Breast epithelium (tissue), 4 donors: ENCODE measurements at regions not wholly inside any gene's neighbourhood (a gene's known extent, or its start where the extent isn't known, plus 50 kb on each side); places are given as distances from the start of the nearest gene placed in this dataset.

ENCODE experiments used
- DNase-seq, 2 donors: peaks; one replicate each; pipeline ENCODE4 v3.0.0-alpha.2; 2019; ENCODE audit warnings: low spot score in 2 of 2
- H3K27ac ChIP-seq, 2 donors: fragments of 200-600 bp; sonication (generic) in 1 of 2; one replicate each; pipeline ENCODE4 v1.5.1; 2016 to 2019; ENCODE audit warnings: mild to moderate bottlenecking in 1 of 2
- H3K27me3 ChIP-seq, 2 donors: fragments of 200-600 bp; sonication (generic) in 1 of 2; one replicate each; pipeline versions ENCODE4 v1.5.1 to v1.6.0; 2017 to 2019; ENCODE audit warnings: control low read depth in 1 of 2, mild to moderate bottlenecking in 1 of 2
- H3K36me3 ChIP-seq: fragments of 200-600 bp; one replicate; pipeline ENCODE4 v1.5.1; 2019
- H3K4me1 ChIP-seq, 2 donors: fragments of 200-600 bp; sonication (generic); one replicate each; pipeline ENCODE4 v1.5.1; 2016 to 2019; ENCODE audit warnings: control low read depth in 1 of 2
- H3K4me3 ChIP-seq, 3 donors: fragments of 200-600 bp; sonication (generic); 1 replicate in 2 of 3; 2 replicates in 1 of 3; pipeline ENCODE4 v1.5.1; 2016 to 2019; ENCODE audit warnings: mild to moderate bottlenecking in 3 of 3, moderate library complexity in 2 of 3
- H3K9me3 ChIP-seq, 2 donors: fragments of 200-600 bp; sonication (generic) in 1 of 2; one replicate each; pipeline ENCODE4 v1.5.1; 2016 to 2019; ENCODE audit warnings: control low read depth in 1 of 2
- CTCF ChIP-seq, 3 donors: fragments of 450-650 bp; IDR thresholded peaks; one replicate each; pipeline ENCODE4 v1.5.1; 2016 to 2017; ENCODE audit warnings: antibody characterized with exemption in 3 of 3, mild to moderate bottlenecking in 3 of 3, moderate library complexity in 3 of 3
- POLR2A ChIP-seq: fragments of 450-650 bp; IDR thresholded peaks from one replicate; pipeline ENCODE4 v1.6.1; 2016; ENCODE audit warnings: antibody characterized with exemption, mild to moderate bottlenecking, moderate library complexity
- POLR2AphosphoS5 ChIP-seq, 3 donors: sonication (generic); formaldehyde crosslinking; IDR thresholded peaks; one replicate each; pipeline ENCODE4 v1.6.1; 2017; ENCODE audit warnings: antibody characterized with exemption in 3 of 3
- intact Hi-C: fragments of 100-400 bp; cut with DNase I; formaldehyde crosslinking; loops from one replicate; pipeline ENCODE4 v1.15.1; 2023; ENCODE audit warnings: low total_unique reads

GRCh38 chr6:66689608-66690007 is 982.6 kb upstream of the EYS start:
- H3K4me1 ChIP-seq, result no peaks in the 10 kb centered on the region
- no peaks in the 10 kb centered on the region for H3K9me3 ChIP-seq
- no peaks in the 10 kb centered on the region for H3K36me3 ChIP-seq
- H3K27ac ChIP-seq, result no peak overlapping the region
- intact Hi-C loops, result no loop called here
- TF ChIP-seq POLR2AphosphoS5 (IDR thresholded peaks at IDR 0.05), result no peak
- TF ChIP-seq POLR2A, result no peak
- no peak for TF ChIP-seq CTCF (IDR thresholded peaks at IDR 0.05)
- no peak overlapping the region for H3K4me3 ChIP-seq
- no peaks in the 10 kb centered on the region for H3K27me3 ChIP-seq
- no peak for DNase-seq

DNA sequence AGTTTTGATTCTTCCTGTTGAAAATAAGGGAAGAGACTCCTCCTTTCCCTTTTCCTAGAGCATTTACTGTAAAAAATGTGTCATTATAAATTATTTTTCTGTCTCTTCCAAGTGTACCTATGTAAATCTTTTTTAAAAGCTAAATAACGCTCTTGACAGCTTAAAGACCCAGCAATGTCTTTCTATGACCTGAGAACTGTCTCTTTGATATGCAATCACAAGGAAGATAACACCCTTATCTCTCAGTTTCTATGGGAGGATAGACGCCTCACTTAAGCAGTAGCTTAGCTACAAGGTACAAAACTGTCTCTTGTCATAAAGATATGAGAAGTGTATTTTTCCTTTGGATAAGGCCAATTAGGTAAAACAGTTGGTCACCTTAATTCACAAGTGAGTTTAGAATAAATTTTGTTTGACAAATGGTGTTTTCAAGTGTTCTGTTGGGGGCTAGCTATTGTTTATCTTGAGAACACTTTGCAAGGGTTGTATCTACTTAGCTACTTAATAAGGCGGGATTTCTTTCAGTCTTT is 980.6 kb upstream of the EYS start:
- Histone ChIP-seq H3K4me1 (no peaks in the 10 kb centered on the region), H3K36me3 (no peaks in the 10 kb centered on the region), H3K27ac (no peak overlapping the region), H3K9me3 (no peaks in the 10 kb centered on the region), H3K27me3 (no peaks in the 10 kb centered on the region), H3K4me3 (no peak overlapping the region)
- TF ChIP-seq POLR2AphosphoS5 (IDR thresholded peaks at IDR 0.05), result no peak
- TF ChIP-seq POLR2A, result no peak
- TF ChIP-seq CTCF (IDR thresholded peaks at IDR 0.05), result no peak
- intact Hi-C loops, result no loop called here
- no peak for DNase-seq

DNA sequence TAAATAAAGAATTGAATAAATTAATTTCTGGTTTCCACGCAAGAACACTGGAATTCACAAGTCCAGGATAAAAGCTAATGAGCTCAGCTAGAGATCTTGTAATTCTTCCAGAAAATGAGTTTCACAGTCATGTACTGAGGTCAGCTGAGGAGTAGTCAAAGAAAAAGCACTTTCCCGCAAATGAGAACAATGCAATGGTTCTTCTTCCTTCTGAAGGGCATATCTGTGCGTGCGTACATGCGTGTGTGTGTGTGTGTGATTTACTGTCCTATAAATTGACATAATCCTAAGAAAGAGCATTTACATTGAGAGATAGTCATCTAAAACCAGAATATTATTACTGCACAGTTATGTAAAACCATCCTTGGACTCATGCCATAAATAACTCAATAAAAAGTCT is 968.9 kb upstream of the EYS start:
- Histone ChIP-seq H3K9me3 (no peaks in the 10 kb centered on the region), H3K27me3 (no peaks in the 10 kb centered on the region), H3K4me1 (no peaks in the 10 kb centered on the region), H3K27ac (no peak overlapping the region), H3K36me3 (no peaks in the 10 kb centered on the region), H3K4me3 (no peak overlapping the region)
- TF ChIP-seq CTCF (IDR thresholded peaks at IDR 0.05) (no peak), POLR2AphosphoS5 (IDR thresholded peaks at IDR 0.05) (no peak), POLR2A (no peak)
- intact Hi-C loops, result no loop called here
- DNase-seq, result no peak

GRCh38 chr6:66664112-66664511 is 957.1 kb upstream of the EYS start:
- DNase-seq, result no peak
- no peak overlapping the region for H3K27ac ChIP-seq
- H3K4me1 ChIP-seq, result no peaks in the 10 kb centered on the region
- no peaks in the 10 kb centered on the region for H3K9me3 ChIP-seq
- no peaks in the 10 kb centered on the region for H3K27me3 ChIP-seq
- H3K4me3 ChIP-seq, result no peak overlapping the region
- H3K36me3 ChIP-seq, result no peaks in the 10 kb centered on the region
- no peak for TF ChIP-seq CTCF (IDR thresholded peaks at IDR 0.05)
- TF ChIP-seq POLR2AphosphoS5 (IDR thresholded peaks at IDR 0.05), result no peak
- no peak for TF ChIP-seq POLR2A
- intact Hi-C loops, result no loop called here

DNA sequence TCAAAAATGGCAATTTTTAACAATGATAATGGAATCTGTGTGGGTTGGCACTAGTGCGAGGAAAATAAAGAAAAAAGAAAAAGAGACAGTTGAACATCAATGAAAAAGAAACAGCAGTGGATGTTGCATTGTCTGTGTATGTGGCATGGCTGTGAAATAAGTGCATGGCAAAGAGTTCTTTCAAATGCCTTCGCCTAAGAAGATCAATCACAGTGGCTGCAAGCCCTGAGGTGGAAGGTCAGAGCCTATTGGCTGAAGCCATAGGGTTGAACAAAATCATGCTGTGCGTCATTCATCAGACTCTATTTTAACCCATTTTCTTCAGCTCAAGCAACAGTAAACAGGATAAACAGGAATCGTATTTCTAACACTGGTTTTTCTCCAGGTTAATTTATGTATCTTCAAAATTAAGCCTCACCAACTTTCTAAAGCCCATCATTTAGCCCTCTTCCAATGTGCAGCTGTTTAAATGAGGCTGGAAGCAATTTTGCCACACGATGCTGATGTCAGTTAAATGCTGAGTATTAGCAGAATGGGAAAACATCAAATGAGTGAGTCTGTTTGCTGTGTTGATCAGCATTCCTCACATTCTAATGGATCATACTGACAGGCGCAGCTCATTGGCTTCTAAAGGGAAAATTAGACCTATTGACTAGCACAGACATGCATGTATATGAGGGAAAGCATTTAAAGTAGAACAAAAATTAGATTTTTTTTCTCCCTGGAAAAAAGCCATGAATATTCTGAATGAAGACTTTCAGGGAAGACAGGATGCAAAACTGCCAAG is 955.9 kb upstream of the EYS start:
- TF ChIP-seq POLR2AphosphoS5 (IDR thresholded peaks at IDR 0.05) (no peak), CTCF (IDR thresholded peaks at IDR 0.05) (no peak), POLR2A (no peak)
- Histone ChIP-seq H3K27me3 (no peaks in the 10 kb centered on the region), H3K36me3 (no peaks in the 10 kb centered on the region), H3K4me1 (no peaks in the 10 kb centered on the region), H3K27ac (no peak overlapping the region), H3K4me3 (no peak overlapping the region), H3K9me3 (no peaks in the 10 kb centered on the region)
- no peak for DNase-seq
- intact Hi-C loops, result no loop called here
